ELF-1 (cell line): ENCODE measurements at regions not wholly inside any gene's neighbourhood (a gene's known extent, or its start where the extent isn't known, plus 50 kb on each side); places are given as distances from the start of the nearest gene placed in this dataset.
A peak's percentile ranks its signal among the peaks of the same experiment; 100 is the strongest.

Experiments
- DNase-seq: peaks from one replicate; pipeline ENCODE4 v3.0.0-alpha.2; 2016; ENCODE audit warnings: low read depth, low spot score

DNA sequence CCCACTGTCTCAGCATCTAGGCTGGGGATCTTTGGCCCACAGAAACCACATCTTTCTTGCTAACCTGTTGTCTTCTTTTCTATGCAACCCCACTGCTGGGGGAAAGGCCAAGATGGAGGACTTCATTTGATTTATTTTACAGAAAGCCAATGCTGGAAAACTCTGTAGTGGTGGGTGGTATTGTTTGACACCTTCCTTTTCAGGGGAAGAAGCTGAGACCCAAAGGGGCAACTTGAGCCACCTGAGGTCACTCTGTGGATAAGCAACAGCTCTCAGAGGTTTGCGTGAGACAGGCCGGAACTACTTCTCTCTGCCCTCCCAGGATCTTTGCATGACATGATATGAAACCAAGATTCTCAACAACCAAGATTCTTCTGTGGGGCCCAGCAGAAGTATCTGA lies 645.2 kb downstream of the VRK1 start:
- no peak for DNase-seq

DNA sequence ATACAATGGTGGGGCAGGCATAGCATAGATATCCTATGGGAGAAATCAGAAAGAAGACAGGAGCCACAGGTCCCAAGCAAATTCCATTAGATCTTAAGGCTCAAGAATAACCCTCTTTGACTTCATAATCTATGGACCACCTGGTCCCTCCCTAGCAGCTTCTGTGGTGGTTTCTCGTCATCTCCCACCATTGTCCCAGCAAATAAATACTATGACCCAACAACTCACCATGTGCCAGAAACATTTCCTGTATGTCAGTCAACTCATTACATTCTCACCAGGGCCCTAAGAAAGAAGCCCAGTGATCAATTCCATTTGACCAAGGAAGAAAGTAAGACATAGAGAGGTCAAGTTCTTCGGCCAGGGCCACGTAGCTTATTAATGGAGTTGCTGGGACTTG lies 646.2 kb downstream of the VRK1 start:
- no peak for DNase-seq

DNA sequence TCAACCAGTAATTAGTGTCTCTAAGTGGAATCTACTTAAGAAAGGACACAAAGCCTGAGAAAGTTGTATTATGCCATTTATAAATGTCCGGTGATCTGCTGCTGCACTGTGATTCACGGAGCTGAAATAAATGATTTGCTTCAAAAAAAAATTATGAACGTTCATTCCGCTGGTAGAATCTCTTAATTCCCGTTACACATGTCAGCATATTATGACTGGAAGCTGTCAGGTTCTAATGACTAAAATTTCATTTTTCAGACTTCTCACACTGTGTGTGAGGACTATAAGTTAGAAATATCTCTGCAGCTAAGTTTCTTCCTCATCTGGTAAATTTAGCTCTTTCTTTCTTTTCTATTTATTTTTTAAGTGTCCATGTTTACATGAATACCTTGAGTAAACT lies 647.1 kb downstream of the VRK1 start:
- DNase-seq = no peak

DNA sequence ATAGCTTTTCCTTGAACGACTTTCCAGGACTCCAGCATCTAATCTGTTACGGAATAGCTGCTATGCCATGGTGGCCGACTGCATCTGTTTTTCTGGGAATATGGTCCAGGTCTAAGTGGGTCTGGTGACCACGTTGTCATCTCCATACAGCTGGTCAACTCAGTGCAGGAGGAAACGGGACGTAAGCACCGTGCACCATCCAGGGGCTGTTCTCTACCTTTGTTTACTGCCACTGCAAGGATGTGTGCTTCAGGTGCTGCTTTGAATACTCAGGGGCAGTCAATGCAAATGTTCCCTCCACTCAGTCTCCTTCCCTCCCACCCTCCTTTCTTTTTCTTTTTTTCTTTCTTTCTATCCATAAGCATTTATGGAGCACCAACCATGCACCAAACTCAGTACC lies 648.2 kb downstream of the VRK1 start:
- no peak for DNase-seq

DNA sequence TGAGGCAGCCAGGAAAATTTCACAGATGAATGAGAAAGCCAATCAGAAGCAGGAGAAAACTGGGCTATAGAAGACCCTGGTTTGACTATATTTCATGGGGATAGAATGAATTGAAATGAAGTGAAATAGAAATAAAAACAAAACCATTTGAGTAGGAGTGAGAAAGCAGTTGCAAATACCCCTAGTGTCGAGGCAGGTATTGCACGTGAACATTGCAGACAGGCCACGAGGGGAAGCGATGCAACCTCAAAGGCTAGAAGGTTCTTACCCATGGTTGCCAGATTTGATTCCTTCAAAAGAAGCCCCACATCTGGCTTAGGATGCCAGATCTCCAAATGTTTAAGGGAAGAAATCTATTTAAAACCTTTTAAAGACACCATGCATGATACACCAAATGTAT lies 648.9 kb downstream of the VRK1 start:
- DNase-seq = no peak

DNA sequence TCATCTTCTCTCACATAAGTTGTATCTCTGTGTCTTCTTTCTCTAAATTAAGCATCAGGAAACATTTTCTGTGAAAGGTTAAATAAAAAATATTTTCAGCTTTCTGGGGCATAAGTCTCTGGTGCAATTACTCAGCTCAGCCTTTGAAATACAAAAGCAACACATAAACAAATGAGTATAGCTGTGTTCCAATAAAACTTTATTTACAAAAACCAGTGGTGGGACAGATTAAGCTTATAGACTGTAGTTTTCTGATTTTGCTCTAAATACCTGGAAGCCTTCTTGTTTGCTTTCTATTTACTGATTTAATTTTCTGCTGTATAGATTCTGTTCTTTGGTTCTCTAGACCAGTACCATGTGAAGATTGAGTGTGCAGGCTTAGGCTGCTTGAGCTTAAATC lies 655.1 kb downstream of the VRK1 start:
- no peak for DNase-seq

DNA sequence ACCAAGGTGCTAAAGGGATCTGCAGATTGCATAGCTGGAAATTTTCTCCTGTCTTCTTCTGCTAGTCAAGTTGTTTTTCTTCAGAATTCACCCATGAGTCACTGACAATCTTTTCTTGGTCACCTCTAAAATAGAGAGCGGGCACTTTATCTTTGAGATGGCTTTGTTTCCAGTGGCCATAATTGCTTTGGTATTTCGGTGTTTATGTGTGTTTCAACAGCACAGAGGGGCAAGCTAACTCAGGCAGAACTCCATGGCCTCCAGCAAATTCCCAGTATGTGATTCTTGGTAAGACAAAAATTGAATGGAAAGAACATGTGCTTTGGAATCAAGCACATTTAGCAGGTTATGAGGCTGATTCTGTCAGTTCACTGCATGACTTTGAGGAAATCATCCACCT lies 656.8 kb downstream of the VRK1 start:
- DNase-seq = no peak

DNA sequence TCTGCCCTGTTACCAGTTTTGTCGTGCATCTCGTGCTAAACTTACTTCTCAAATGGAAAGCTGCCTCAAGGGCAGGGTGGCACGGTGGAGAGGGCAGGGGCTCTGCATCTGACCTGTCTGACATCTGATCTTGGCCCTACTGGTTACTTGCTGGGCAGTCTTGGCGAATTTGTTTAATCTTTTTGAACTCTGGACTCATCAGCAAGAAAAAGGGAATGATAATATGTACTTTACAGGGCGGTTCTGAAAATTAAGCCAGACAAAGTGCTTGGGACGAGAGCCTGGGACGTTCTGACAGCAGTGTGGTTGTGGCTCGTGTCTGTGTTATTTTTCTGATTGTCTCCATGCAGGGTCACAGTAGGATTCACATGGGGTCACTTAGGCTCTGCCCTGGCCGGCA lies 659.3 kb downstream of the VRK1 start:
- DNase-seq = no peak

DNA sequence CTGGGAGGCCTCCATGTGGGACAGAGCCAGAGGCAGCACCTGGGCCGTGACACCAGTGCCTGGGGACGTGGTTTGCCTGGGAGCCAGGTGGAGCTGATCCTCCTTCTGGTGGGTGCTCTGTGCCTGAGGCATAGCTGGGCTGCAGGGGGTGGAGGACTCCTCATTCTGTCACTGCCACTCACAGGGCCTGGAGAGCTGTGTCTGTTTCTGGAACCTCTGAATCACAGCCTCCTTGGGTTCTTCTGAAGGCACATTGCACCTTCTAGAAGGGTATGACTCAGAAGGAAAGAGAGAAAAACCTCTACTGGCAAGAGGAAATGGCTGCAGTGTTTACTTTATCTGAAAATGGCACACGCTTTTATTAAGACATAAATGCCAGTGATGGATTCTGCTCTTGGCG lies 659.8 kb downstream of the VRK1 start:
- DNase-seq = peak; percentile 4

DNA sequence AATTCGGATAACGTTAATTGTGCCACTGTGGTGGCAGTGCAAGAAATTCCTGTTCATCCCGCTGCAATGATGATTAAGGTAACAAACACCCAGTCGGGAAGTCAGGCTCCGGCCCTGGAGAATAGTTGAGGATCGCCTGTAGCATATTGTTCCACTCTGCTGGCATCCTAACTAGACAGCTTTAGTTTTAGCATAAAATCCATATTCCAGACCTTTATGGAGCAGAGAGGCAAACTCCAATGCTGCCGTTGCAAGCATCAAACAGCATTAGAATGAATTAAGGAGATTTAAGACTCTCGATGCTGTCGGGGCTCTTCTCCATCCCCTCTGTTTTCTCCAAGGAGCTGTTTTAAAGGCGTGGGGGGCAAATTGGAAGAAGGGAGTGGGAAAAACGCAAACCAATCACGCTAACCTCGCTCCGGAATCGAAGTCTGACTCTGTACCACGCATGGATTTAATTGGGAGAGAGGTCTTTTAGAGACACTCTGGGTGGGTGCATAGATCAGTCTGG lies 660.4 kb downstream of the VRK1 start:
- no peak for DNase-seq

DNA sequence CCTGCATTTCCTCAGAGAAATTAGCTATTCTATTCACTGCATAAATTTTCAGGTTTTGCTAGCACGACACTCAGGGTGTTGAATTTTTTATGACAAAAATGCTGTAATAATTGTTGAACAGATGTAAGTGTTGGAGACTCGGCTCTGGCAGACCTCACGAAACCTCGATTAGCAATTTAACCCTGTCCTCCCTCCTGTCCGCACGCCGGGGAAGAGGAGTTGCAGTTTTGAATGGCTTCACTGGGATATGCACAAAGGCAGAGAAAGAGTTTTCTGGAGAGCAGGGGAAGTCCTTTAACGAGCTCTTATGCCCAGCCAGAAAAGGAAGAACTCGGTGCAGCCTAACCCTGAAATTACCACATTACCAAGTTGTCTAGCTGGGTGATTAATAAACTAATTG lies 661.1 kb downstream of the VRK1 start:
- no peak for DNase-seq

DNA sequence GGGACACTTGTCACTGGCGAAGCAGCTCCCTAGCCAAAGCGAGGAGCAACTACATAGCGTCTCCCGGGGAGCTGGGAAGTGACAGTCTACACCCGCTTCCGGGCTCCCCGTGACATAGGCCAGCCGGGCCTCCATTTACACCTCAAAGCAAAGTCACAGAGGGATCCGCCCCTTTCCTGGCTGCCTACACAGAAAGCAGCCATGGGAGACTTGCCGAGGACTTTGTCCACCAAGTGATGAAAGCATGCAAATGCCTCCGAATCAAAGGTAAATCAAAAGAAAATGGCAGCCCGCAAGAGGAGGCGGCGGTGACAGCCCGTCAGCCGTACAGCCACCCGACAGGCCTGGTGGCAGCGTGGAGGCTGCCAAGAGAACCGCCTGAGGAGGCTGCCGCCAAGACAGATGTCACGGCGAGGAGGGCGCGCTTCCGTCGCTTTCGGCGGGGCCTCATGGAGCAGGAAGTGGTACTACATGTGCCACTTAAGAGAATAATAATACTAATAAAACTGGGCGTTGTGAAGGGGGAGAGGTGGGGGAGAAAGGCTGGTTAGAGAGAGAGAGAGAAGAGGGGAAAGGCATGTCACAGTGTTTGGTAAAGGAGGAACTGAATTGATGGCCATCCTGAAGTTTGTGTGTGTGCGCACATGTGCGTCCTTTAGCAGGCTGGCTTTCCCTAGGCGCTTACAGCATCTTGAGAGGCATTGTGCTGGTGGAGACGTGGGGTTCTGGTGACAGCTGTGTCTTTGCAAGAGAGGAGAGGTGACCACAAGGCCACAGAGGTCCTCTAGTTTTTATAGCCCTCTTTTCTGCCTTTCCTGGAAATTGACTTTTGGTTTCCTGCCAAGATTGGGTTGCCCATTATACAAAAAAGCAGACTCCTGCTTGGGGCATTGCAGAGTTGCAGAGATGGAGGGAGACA lies 661.7 kb downstream of the VRK1 start:
- peak; percentile 89 for DNase-seq

DNA sequence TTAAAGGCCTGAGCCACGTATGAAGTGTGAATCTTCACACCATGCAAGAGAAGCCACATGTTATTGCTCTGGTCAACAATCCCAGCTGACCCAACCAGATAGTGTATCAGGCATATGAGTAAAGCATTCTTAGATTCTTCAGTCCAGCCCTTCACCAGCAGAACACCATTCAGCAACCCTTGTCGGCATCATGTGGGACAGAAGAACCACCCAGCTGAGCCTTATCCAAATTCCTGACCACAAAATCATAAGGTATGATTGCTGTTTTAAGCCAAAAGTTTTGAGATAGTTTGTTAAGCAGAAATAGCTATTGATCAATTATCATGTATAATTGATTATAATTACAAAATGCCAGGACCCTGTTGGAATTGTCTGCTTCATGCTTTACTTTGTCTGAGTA lies 664.9 kb downstream of the VRK1 start:
- no peak for DNase-seq

DNA sequence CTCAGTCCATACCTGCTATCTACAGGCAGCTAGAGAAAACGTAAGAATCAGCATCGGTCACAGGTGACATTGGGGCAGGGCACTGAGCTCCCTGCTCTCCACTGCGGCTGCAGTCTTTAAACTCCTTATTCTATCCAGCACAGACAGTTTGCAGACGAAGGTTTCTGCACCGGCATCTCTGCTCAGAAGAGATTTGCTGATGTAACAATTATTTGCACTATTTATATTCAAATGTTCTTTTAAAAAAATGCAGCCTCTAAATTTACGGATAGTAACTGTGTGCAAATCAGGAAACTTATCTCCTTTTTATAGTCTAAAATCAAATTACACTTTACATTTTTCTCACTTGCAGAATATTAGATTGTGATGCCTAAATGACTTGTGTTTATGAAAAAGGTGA lies 671.0 kb downstream of the VRK1 start:
- DNase-seq = no peak

DNA sequence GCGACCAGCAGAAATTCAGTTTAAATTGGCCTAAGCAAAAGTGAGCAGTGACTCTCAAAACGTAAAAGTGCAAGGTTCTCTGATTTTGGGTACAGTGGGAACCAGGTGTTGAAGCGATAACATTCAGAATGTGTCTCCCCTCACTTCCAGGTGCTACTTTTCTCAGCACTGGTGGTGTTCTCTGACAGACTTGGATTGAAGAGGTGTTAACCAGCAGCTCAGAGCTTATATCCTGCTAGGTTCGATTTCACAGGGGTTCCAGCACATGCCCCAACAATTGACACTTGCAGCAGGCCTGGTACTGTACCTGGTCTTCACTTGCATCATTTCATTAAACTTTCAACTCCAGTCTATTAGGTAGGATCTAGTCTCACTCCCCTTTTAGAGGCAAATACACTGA lies 680.2 kb downstream of the VRK1 start:
- no peak for DNase-seq

DNA sequence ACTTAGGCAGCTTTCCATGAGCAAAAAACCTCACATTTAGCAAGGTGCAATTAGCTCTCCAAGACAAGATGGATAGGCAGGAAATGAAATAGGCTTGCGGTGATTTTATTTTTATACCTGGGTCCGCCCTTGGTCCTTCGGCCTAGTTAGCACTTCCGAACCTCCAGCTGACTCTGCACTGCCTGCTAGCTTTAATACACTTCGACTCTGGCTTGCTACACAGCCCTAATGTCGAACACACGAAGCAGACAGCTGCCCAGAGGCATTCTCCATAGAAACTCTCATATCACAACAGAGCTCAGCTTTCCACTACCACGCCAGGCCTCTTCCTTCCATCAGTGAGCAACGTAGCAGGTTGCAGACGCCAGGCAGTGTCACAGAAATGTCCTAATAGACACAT lies 688.0 kb downstream of the VRK1 start:
- no peak for DNase-seq

DNA sequence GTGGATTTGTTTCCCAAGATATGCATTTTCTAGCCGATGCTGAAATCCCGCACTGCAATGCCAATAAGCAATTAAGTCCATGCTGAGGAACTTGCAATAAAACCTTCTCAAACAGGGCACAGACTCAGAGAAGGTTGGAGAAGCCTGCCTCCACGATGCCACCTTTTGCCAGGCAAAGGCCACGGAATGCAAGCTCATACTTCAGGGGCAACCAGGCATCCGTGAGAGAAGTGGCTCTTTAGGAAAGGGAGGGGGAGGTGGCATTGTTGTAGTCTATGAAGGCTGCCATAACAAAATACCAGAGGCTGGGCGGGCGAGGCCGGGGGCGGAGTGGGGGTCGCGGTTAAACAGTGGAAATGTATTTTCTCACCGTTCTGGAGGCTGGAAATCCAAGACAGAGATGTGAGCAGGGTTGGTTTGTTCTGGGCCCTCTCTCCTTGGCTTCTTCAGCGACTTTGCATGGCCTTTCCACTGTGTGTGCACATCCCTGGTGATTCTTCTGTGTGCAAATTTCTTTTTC lies 689.5 kb downstream of the VRK1 start:
- DNase-seq = no peak

DNA sequence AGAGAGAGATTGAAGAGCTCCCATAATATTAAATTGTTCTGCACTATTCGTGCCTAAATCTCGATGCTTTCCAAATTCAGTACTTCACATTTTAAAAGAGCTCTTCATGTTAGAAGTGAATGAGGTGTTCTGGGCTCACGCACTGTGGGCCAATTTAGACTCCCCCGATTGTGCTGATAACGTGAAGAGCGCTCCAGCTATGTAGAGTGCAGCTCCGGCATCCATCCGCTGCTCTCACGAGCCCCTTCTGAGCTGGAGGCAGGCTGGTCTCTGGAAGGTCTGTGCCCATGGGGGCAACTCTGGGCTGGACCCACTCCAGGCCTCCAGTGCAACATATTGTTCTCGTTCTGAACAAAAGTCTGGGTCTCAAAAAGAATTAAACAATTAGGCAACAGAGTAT lies 692.6 kb downstream of the VRK1 start:
- no peak for DNase-seq

DNA sequence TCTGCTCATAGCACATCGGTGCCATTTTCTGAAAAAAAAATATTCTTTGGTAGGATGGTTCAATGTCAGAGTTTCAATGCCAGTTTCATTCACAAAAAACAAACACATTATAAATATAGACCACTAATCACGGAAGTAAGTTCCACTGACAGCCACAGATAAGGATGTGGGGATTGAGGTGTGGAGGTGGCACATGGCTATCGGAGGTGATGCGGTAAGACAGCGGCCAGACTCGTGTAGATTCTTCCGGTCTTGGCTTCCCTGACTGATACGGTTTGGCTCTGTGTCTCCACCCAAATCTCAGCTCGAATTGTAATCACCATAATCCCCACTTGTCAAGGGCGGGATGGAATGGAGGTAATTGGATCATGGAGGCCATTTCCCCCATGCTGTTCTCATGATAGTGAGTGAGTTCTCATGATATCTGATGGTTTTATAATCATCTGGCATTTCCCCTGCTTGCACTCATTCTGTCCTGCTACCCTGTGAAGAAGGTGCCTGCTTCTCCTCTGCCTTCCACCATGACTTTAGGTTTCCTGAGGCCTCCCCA lies 693.4 kb downstream of the VRK1 start:
- no peak for DNase-seq

DNA sequence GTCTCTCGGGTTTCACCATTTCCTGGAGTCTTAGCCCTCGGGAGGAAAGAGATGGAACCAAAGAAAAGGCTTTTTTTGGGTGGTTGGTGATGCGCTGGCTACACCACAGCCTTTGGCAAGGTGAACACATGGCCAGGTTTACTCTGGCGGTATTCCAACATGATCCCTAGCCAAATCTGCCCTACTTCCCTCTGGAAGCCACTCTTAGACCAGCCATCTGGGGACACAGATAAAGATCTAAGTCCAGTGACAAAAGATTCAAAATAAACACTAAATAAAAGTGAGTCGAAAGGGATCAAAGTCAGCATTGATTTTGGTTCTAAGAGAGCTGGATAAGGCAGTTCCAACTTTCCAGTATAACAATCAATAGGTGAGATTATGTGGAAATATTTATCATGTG lies 694.5 kb downstream of the VRK1 start:
- DNase-seq = no peak

DNA sequence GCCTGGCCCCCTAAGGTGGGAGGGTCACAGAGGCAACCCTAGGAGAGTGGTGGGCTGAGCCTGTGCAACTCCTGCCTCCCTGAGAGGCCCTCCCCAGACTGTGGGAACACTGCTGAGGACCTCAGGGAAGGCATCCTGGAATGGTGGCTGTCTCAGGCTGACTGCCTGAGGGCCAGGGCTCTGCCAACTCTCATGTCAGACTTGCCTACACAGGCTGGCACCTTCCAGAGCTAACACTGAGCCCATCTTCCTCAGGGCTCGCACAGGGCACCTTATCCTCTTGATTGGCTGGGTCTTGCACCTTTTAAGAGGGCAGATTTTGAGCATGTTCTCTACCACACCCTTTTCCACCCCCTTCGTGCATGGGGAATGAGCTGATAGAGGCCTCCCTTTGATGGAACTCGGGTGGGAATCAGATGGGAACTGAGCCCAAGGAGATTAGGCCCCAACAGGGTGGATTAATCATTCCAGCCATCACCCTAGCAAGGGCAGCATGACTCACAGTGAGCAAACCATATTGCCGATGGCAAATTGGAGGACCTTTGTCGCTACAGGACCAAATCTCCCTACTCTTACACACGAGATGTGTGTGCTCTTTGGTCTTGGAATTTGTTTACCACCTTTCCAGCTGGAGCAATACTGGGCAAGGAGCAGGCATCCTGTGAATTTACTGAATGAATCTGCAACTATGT lies 702.8 kb downstream of the VRK1 start:
- no peak for DNase-seq

DNA sequence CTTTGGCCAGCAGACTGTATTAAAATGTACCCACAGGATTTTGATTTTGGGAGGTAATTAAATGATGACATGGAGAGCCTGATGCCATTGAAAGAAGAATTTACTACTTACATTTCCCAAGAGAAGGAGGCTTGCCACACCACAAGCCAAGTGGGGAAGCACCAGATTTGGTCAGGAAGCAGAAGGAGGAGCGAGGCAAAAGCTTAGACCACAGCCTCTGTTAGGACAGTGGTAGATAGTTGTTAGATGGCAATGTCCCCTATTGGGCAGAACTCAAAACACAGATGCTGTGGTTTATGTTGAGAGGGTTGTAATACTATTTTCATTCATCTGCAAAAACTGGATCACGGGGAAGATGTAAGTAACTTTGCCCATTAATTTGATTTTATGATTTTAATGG lies 709.4 kb downstream of the VRK1 start:
- no peak for DNase-seq

DNA sequence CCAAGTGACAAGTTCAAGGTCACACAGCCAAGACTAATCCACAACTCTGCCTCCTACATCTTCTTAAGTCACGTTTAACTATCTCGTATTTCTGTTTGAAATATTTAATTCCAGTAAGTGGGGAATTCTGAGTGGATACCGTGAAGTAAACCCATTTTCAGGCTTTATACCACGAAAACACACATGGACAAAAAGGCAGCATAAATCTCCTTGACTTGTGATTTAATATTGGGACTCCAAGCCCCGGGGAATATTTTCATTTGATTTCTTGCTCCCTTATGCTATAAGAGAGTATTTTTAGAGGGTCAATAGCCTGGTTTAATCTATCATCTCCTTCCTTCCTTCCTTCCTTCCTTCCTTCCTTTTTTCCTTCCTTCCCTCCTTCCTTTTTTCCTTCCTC lies 716.7 kb downstream of the VRK1 start:
- no peak for DNase-seq
